ENCODE measurements at regions not wholly inside any gene's neighbourhood (a gene's known extent, or its start where the extent isn't known, plus 50 kb on each side); places are given as distances from the start of the nearest gene placed in this dataset.

- TF ChIP-seq EZH2phosphoT487 (IDR thresholded peaks at IDR 0.05; ENCODE audit: low read length): no peak
- TF ChIP-seq, protein P1, sequence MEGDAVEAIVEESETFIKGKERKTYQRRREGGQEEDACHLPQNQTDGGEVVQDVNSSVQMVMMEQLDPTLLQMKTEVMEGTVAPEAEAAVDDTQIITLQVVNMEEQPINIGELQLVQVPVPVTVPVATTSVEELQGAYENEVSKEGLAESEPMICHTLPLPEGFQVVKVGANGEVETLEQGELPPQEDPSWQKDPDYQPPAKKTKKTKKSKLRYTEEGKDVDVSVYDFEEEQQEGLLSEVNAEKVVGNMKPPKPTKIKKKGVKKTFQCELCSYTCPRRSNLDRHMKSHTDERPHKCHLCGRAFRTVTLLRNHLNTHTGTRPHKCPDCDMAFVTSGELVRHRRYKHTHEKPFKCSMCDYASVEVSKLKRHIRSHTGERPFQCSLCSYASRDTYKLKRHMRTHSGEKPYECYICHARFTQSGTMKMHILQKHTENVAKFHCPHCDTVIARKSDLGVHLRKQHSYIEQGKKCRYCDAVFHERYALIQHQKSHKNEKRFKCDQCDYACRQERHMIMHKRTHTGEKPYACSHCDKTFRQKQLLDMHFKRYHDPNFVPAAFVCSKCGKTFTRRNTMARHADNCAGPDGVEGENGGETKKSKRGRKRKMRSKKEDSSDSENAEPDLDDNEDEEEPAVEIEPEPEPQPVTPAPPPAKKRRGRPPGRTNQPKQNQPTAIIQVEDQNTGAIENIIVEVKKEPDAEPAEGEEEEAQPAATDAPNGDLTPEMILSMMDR (IDR thresholded peaks at IDR 0.05; ENCODE audit: low read length): no peak
- TF ChIP-seq EZH2 (optimal IDR thresholded peaks at IDR 0.05; ENCODE audit: low read depth, low read length): no peak
Observed at GRCh38 chr15:96535148-96535547, 204.6 kb downstream of the NR2F2 start.

Data from MM.1S (cell line).